Left lung (tissue), 4 donors: ENCODE measurements at regions not wholly inside any gene's neighbourhood (a gene's known extent, or its start where the extent isn't known, plus 50 kb on each side); places are given as distances from the start of the nearest gene placed in this dataset.

Source experiments
- ATAC-seq: fragments of 200-7000 bp; cut with Tn5 transposase; one replicate; pipeline ENCODE4 v1.9.1; 2020; ENCODE audit warnings: moderate library complexity
- DNase-seq, 4 donors: peaks; one replicate each; pipeline ENCODE4 v3.0.0-alpha.2; 2013 to 2020
- H3K27ac ChIP-seq, 2 donors: fragments of 200-600 bp; sonication (generic) in 1 of 2; one replicate each; pipeline versions ENCODE4 v1.5.0 to v1.8.0; 2020 to 2021
- H3K27me3 ChIP-seq, 2 donors: fragments of 200-600 bp; sonication (generic) in 1 of 2; one replicate each; pipeline versions ENCODE4 v1.5.0 to v1.8.0; 2020 to 2021
- H3K36me3 ChIP-seq, 2 donors: fragments of 200-600 bp; sonication (generic) in 1 of 2; one replicate each; pipeline versions ENCODE4 v1.5.0 to v1.8.0; 2020 to 2021
- H3K4me1 ChIP-seq, 2 donors: fragments of 200-600 bp; one replicate each; pipeline ENCODE4 v1.8.0; 2021
- H3K4me3 ChIP-seq, 2 donors: fragments of 200-600 bp; sonication (generic) in 1 of 2; one replicate each; pipeline versions ENCODE4 v1.5.0 to v1.8.0; 2020 to 2021; ENCODE audit warnings: mild to moderate bottlenecking in 1 of 2
- H3K9me3 ChIP-seq, 2 donors: fragments of 200-600 bp; sonication (generic) in 1 of 2; one replicate each; pipeline versions ENCODE4 v1.5.0 to v1.8.0; 2020 to 2021
- intact Hi-C, 2 donors: fragments of 100-400 bp; cut with DNase I; formaldehyde crosslinking; loops; one replicate each; pipeline versions ENCODE4 v1.11.2 to v1.14.2; 2022
- TF ChIP-seq, protein P1 (sequence below), 2 donors: fragments of 200-600 bp; sonication (generic) in 1 of 2; IDR thresholded peaks; one replicate each; pipeline versions ENCODE4 v1.5.0 to v1.8.0; 2021; ENCODE audit warnings: antibody characterized with exemption in 2 of 2
- donor health status: DM: no; HTN: yes; CAD: no.
- donor health status: DM: no; HTN: no; CAD: no.

DNA sequence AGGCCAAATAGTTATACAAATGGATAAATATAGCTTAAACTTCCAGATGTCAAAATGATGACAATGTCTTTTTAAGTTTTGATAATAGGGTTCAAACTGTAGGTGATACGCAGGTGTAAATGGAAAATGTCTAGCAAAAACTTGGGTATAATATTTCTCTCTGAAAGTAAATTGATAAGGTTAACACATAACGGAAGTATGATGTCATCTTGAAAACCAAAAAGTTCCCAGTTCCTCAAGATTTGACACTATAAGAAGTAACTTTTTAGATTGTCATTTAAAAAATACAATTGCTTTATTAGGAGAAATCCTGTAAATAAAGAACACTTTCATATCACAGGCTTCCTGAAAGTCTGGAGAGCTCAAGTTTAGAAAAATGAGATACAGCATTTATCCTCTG lies 483.4 kb downstream of the FRK start:
- H3K36me3 ChIP-seq = no peaks in the 10 kb centered on the region
- no peak overlapping the region for H3K27ac ChIP-seq
- H3K27me3 ChIP-seq = no peaks in the 10 kb centered on the region
- H3K9me3 ChIP-seq = no peaks in the 10 kb centered on the region
- no peak for DNase-seq
- H3K4me1 ChIP-seq = no peaks in the 10 kb centered on the region
- H3K4me3 ChIP-seq = no peak overlapping the region
- intact Hi-C loops = no loop called here
- ATAC-seq = no peak
- TF ChIP-seq, protein P1, sequence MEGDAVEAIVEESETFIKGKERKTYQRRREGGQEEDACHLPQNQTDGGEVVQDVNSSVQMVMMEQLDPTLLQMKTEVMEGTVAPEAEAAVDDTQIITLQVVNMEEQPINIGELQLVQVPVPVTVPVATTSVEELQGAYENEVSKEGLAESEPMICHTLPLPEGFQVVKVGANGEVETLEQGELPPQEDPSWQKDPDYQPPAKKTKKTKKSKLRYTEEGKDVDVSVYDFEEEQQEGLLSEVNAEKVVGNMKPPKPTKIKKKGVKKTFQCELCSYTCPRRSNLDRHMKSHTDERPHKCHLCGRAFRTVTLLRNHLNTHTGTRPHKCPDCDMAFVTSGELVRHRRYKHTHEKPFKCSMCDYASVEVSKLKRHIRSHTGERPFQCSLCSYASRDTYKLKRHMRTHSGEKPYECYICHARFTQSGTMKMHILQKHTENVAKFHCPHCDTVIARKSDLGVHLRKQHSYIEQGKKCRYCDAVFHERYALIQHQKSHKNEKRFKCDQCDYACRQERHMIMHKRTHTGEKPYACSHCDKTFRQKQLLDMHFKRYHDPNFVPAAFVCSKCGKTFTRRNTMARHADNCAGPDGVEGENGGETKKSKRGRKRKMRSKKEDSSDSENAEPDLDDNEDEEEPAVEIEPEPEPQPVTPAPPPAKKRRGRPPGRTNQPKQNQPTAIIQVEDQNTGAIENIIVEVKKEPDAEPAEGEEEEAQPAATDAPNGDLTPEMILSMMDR (IDR thresholded peaks at IDR 0.05) = no peak

DNA sequence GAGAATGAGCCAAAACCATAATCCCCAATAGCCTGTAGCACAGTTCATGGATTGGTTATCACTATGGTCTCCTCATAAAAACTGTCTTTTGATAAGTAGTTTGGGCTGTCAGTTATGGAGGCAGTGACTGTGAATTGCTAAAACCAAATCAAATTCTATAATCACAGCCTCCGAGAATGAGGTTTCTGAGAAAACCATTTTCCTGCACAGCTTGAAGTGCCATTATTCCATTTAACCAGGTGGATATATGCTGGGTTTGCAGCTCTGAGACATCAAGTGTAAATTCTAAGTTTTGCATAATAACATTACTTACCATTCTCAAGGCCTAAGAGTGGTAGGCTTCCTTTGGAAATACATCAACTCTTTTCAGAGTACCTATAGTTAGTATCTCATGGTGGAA lies 485.4 kb downstream of the FRK start:
- H3K27me3 ChIP-seq = no peaks in the 10 kb centered on the region
- DNase-seq (no peak), ATAC-seq (no peak)
- H3K27ac ChIP-seq = no peak overlapping the region
- no peaks in the 10 kb centered on the region for H3K4me1 ChIP-seq
- TF ChIP-seq, protein P1 (IDR thresholded peaks at IDR 0.05) = no peak
- intact Hi-C loops = no loop called here
- no peaks in the 10 kb centered on the region for H3K9me3 ChIP-seq
- no peaks in the 10 kb centered on the region for H3K36me3 ChIP-seq
- no peak overlapping the region for H3K4me3 ChIP-seq

DNA sequence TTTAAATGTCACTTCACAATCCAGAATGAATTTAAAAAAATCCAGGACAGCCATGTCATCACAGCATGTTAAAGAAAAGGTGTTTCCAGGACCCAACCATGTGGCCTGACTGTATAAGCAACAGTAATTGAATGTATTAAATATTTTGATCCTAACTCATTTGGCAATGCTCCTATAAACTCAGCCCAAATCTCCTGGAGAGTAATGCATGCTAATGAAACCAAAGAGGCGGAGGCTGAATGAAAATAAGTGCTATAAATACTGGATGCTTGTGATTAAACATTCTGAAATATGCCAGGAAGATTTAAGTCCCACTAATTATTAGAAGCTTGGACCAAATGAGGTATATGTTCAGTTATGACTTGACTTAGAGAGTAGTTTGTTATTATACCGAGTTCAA lies 486.8 kb downstream of the FRK start:
- H3K36me3 ChIP-seq = no peaks in the 10 kb centered on the region
- no peak overlapping the region for H3K27ac ChIP-seq
- H3K4me1 ChIP-seq = no peaks in the 10 kb centered on the region
- H3K27me3 ChIP-seq = no peaks in the 10 kb centered on the region
- intact Hi-C loops = no loop called here
- DNase-seq (no peak), ATAC-seq (no peak)
- TF ChIP-seq, protein P1 (IDR thresholded peaks at IDR 0.05) = no peak
- no peak overlapping the region for H3K4me3 ChIP-seq
- H3K9me3 ChIP-seq = no peaks in the 10 kb centered on the region

DNA sequence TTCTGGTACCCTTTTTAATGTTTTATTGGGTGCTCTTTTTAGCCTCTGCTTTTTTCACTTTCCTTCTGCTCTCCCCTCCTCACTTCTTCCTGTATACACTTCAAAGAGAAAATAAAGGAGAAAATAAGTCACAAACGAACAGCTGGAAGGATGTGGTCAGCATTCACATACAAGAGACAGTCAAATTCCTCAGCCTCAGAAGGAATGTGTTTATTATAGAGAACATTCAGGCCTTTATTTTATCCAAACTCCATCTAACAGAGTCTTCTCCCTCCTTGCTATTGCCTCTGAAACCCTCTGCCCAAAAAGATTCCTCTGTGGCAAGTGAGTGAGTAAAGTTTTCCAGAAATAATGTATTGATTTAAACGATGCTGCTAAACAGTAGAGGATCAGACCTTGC lies 490.4 kb downstream of the FRK start:
- H3K36me3 ChIP-seq = no peaks in the 10 kb centered on the region
- TF ChIP-seq, protein P1 (IDR thresholded peaks at IDR 0.05) = no peak
- H3K4me3 ChIP-seq = no peak overlapping the region
- ATAC-seq (no peak), DNase-seq (no peak)
- H3K27ac ChIP-seq = no peak overlapping the region
- intact Hi-C loops = no loop called here
- H3K4me1 ChIP-seq = no peaks in the 10 kb centered on the region
- H3K27me3 ChIP-seq = no peaks in the 10 kb centered on the region
- peaks cover 0 to 4% of the 10 kb centered on the region in 2 donors for H3K9me3 ChIP-seq

DNA sequence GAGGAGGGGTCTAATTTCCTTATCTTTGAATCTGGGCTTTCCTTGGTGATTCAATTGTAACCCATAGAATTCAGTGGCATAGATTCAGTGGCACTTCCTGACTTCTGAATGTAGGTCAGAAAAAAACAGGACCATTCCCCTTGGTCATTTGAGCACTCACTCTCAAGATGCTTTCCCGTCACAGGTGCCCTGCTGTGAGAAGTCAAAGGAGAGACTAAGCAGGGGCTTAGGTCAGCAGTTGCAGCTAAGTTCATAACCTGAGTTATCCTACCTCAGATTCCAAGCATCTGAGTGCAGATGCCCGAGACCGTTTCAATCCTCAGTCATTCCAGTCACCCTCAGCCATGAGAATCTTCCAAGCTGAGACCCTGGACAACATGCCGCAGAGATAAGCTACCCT lies 506.6 kb downstream of the FRK start:
- DNase-seq (no peak), ATAC-seq (no peak)
- Histone ChIP-seq H3K9me3 (no peaks in the 10 kb centered on the region), H3K4me3 (no peak overlapping the region), H3K36me3 (no peaks in the 10 kb centered on the region), H3K27me3 (no peaks in the 10 kb centered on the region), H3K4me1 (no peaks in the 10 kb centered on the region), H3K27ac (no peak overlapping the region)
- TF ChIP-seq, protein P1 (IDR thresholded peaks at IDR 0.05) = no peak
- intact Hi-C loops = no loop called here
